K562 (cell line): ENCODE measurements at regions not wholly inside any gene's neighbourhood (a gene's known extent, or its start where the extent isn't known, plus 50 kb on each side); places are given as distances from the start of the nearest gene placed in this dataset.

Source experiments
- ATAC-seq: fragments of 200-7000 bp; cut with Tn5 transposase; 3 replicates; pipeline ENCODE4 v1.9.1; 2020; ENCODE audit warnings: moderate library complexity
- BruUV-seq: library from RNA; stranded (reverse); fragments of 400-500 nt; replicated peaks from 2 replicates; lab custom pipeline; 2021; lab: Mats Ljungman, UMichigan
- CTCF ChIA-PET: fragments of 300-600 bp; formaldehyde crosslinking; extraction: SDS; loops from one replicate; lab custom pipeline; 2021; ENCODE audit warnings: low intra/inter-chr PET ratio; lab: Yijun Ruan, JAX
- POLR2A ChIA-PET: fragments of 300-600, 350-650 bp; sonication (Branson Sonifier 250); formaldehyde crosslinking; extraction: SDS; loops from one replicate; lab custom pipeline; 2021; ENCODE audit warnings: antibody characterized with exemption, inconsistent platforms; lab: Yijun Ruan, JAX
- DNase-seq, 4 experiments: peaks; one replicate each; pipeline versions ENCODE4 v3.0.0 to v3.0.0-alpha.2; 2011 to 2018; ENCODE audit warnings: low spot score in 3 of 4, mixed read lengths in 3 of 4; ENCODE audit errors: extremely low read depth in 1 of 4
- FAIRE-seq: peaks from 2 replicates; lab custom pipeline; 2011; peaks lifted over from hg19 to GRCh38; lab: Jason Lieb, UNC
- H2AFZ ChIP-seq: 2 replicates; pipeline ENCODE4 v1.6.0; 2011; ENCODE audit warnings: low read depth, low read length, control low read depth, inconsistent platforms
- H3K27ac ChIP-seq: fragments of 200-600 bp; 3 replicates; pipeline ENCODE4 v1.8.0; 2011; ENCODE audit warnings: low read depth, mild to moderate bottlenecking, control low read depth, inconsistent platforms, low read length, moderate library complexity, mixed read lengths; ENCODE audit errors: extremely low read depth
- H3K27me3 ChIP-seq, 2 experiments: fragments of 300-600 bp in 1 of 2; 2 replicates in 1 of 2; 3 replicates in 1 of 2; pipeline versions ENCODE4 v1.6.0 to v1.8.0; 2011; ENCODE audit warnings: inconsistent platforms in 2 of 2, low read length in 2 of 2, mild to moderate bottlenecking in 1 of 2, mixed read lengths in 1 of 2, moderate library complexity in 1 of 2; ENCODE audit not compliant: control insufficient read depth in 2 of 2, insufficient read depth in 2 of 2
- H3K36me3 ChIP-seq: fragments of 300-600 bp; 3 replicates; pipeline ENCODE4 v1.8.0; 2011; ENCODE audit warnings: mild to moderate bottlenecking, low read length, inconsistent platforms; ENCODE audit not compliant: control insufficient read depth, insufficient read depth
- H3K4me1 ChIP-seq, 2 experiments: fragments of 200-600 bp in 1 of 2; replicated peaks in 1 of 2; 2 replicates in 1 of 2; 3 replicates in 1 of 2; pipeline versions ENCODE4 v1.5.1 to v1.8.0; 2011; ENCODE audit warnings: inconsistent platforms in 2 of 2, low read length in 2 of 2, mild to moderate bottlenecking in 1 of 2, mixed read lengths in 1 of 2, moderate library complexity in 1 of 2; ENCODE audit not compliant: control insufficient read depth in 2 of 2, insufficient read depth in 2 of 2
- H3K4me2 ChIP-seq: 2 replicates; pipeline ENCODE4 v1.6.1; 2011; ENCODE audit warnings: low read length, control low read depth, inconsistent platforms, mixed read lengths; ENCODE audit not compliant: insufficient read depth
- H3K4me3 ChIP-seq: fragments of 200-600 bp; sonication (generic), shearing (Covaris generic); 2 replicates; pipeline ENCODE4 v1.5.1; 2016; ENCODE audit warnings: control low read depth, inconsistent platforms
- H3K79me2 ChIP-seq: fragments of 200-600 bp; 3 replicates; pipeline ENCODE4 v1.8.0; 2011; ENCODE audit warnings: low read length, inconsistent platforms; ENCODE audit not compliant: control insufficient read depth, insufficient read depth
- H3K9ac ChIP-seq, 2 experiments: 2 replicates each; pipeline versions ENCODE4 v1.6.0 to v1.6.1; 2011; ENCODE audit warnings: low read depth in 2 of 2, low read length in 2 of 2, control low read depth in 1 of 2, inconsistent platforms in 1 of 2, mild to moderate bottlenecking in 1 of 2, mixed read lengths in 1 of 2; ENCODE audit not compliant: insufficient read depth in 1 of 2
- H3K9me1 ChIP-seq: one replicate; pipeline ENCODE4 v1.6.0; 2011; ENCODE audit warnings: inconsistent platforms, mild to moderate bottlenecking, low read length, moderate library complexity; ENCODE audit not compliant: control insufficient read depth, insufficient read depth
- H3K9me3 ChIP-seq: replicated peaks from 2 replicates; pipeline ENCODE4 v1.5.1; 2011; ENCODE audit warnings: low read depth, low read length, inconsistent platforms; ENCODE audit not compliant: control insufficient read depth, insufficient read depth
- H4K20me1 ChIP-seq: replicated peaks from 2 replicates; pipeline ENCODE4 v1.6.1; 2011; ENCODE audit warnings: low read length, inconsistent platforms, mixed read lengths; ENCODE audit not compliant: control insufficient read depth, insufficient read depth
- CBX2 ChIP-seq: fragments of 200-600 bp; sonication (generic); IDR thresholded peaks from one replicate; pipeline ENCODE4 v1.6.1; 2012; ENCODE audit warnings: mild to moderate bottlenecking, low read length, inconsistent platforms; ENCODE audit not compliant: insufficient read depth, poor library complexity, severe bottlenecking
- COPS2 ChIP-seq: fragments of 450-650 bp; conservative IDR thresholded peaks from 2 replicates; pipeline ENCODE4 v1.6.1; 2016; ENCODE audit warnings: mild to moderate bottlenecking, moderate library complexity
- HDAC8 ChIP-seq: fragments of 450-650 bp; IDR thresholded peaks from 2 replicates; pipeline ENCODE4 v1.6.1; 2016; ENCODE audit warnings: mild to moderate bottlenecking, missing genetic modification characterization, moderate library complexity, missing compliant biosample characterization
- KHSRP ChIP-seq: fragments of 450-650 bp; IDR thresholded peaks from 2 replicates; pipeline ENCODE4 v1.6.1; 2017
- NCOA1 ChIP-seq: fragments of 450-650 bp; IDR thresholded peaks from 2 replicates; pipeline ENCODE4 v1.6.1; 2016; ENCODE audit warnings: low read depth
- NFYB ChIP-seq: IDR thresholded peaks from 2 replicates; pipeline ENCODE4 v1.6.1; 2011; ENCODE audit warnings: mild to moderate bottlenecking, moderate library complexity; ENCODE audit not compliant: insufficient read length; ENCODE audit errors: extremely low read depth
- PHF21A ChIP-seq: fragments of 450-650 bp; IDR thresholded peaks from 2 replicates; pipeline ENCODE4 v1.6.1; 2017; ENCODE audit warnings: low read depth, borderline replicate concordance
- SAP30 ChIP-seq: fragments of 200-600 bp; sonication (generic); IDR thresholded peaks from 2 replicates; pipeline ENCODE4 v1.6.1; 2012; ENCODE audit warnings: borderline replicate concordance, low read depth, mild to moderate bottlenecking, moderate library complexity, low read length, control low read depth, inconsistent platforms; ENCODE audit not compliant: insufficient read depth, poor library complexity, severe bottlenecking
- THRAP3 ChIP-seq: fragments of 450-650 bp; IDR thresholded peaks from 2 replicates; pipeline ENCODE4 v1.6.1; 2016; ENCODE audit warnings: mild to moderate bottlenecking, inconsistent platforms, borderline replicate concordance
- THRB ChIP-seq: fragments of 450-650 bp; formaldehyde crosslinking; conservative IDR thresholded peaks from 2 replicates; pipeline ENCODE4 v1.4.0; 2022; ENCODE audit warnings: mild to moderate bottlenecking, missing genetic modification characterization
- ZFP30 ChIP-seq: fragments of 250-450 bp; sonication (Bioruptor Pico); IDR thresholded peaks from 2 replicates; pipeline ENCODE4 v1.8.0; 2022; ENCODE audit warnings: moderate library complexity, mild to moderate bottlenecking, inconsistent platforms, borderline replicate concordance
- ZKSCAN1 ChIP-seq: fragments of 150-350 bp; IDR thresholded peaks from 2 replicates; pipeline ENCODE4 v1.6.1; 2016; ENCODE audit warnings: low read depth, low read length
- ZNF507 ChIP-seq: conservative IDR thresholded peaks from 2 replicates; pipeline ENCODE4 v1.6.1; 2017; ENCODE audit warnings: missing genetic modification characterization, missing compliant biosample characterization
- WGBS: fragments of 100-300 bp; shearing (Covaris generic); methylation state at CpG from one replicate; pipeline ENCODE4 v1.1.6; 2016; ENCODE audit warnings: low coverage, mixed read lengths; ENCODE audit not compliant: insufficient coverage; ENCODE audit errors: missing lambda C conversion rate; 5-methylcytosine and 5-hydroxymethylcytosine counted together
- in situ Hi-C: fragments of 300-500 bp; cut with MboI; formaldehyde crosslinking; loops from 4 replicates; pipeline ENCODE4 v1.15.0; 2018; ENCODE audit warnings: inconsistent platforms, mixed read lengths
- intact Hi-C: fragments of 100-400 bp; cut with micrococcal nuclease; formaldehyde crosslinking; loops from 2 replicates; pipeline ENCODE4 v1.14.2; 2022

- Histone ChIP-seq H3K79me2 (no peaks in the 10 kb centered on the region), H3K9me3 (no peaks in the 10 kb centered on the region), H3K36me3 (no peaks in the 10 kb centered on the region), H3K9me1 (no peaks in the 10 kb centered on the region), H2AFZ (no peak overlapping the region), H3K4me1 (no peaks in the 10 kb centered on the region), H3K9ac (no peak overlapping the region), H3K27me3 (no peaks in the 10 kb centered on the region), H3K4me3 (no peak overlapping the region), H3K4me2 (no peak overlapping the region), H4K20me1 (no peaks in the 10 kb centered on the region), H3K27ac (no peak overlapping the region)
- TF ChIP-seq THRB (CRISPR knock-in tag): no peak
- TF ChIP-seq KHSRP: no peak
- no peak for TF ChIP-seq HDAC8 (tag)
- no peak for TF ChIP-seq THRAP3
- TF ChIP-seq ZNF507: no peak
- no peak for TF ChIP-seq NFYB
- no peak for TF ChIP-seq NCOA1
- TF ChIP-seq ZKSCAN1: no peak
- TF ChIP-seq CBX2: no peak
- no peak for TF ChIP-seq SAP30
- TF ChIP-seq COPS2: no peak
- no peak for TF ChIP-seq ZFP30 (CRISPR knock-in tag)
- TF ChIP-seq PHF21A: no peak
- in situ Hi-C loops (no loop called here), intact Hi-C loops (no loop called here)
- ATAC-seq (no peak), FAIRE-seq (no peak), DNase-seq (no peak)
- no TSS peak for BruUV-seq
- POLR2A ChIA-PET: no interaction called here
- CTCF ChIA-PET: no interaction called here
- 0% methylated on average over 5 of the region's 5 CpGs for WGBS
Observed at GRCh38 chr7:46885167-46885566, 696.7 kb downstream of the TNS3 start.
